ENCODE measurements at regions not wholly inside any gene's neighbourhood (a gene's known extent, or its start where the extent isn't known, plus 50 kb on each side); places are given as distances from the start of the nearest gene placed in this dataset.

GRCh38 chr2:128375454-128375853 is 56.8 kb upstream of the HS6ST1 start:
- H3K4me3 Mint-ChIP-seq, result no peak overlapping the region
- no peak for TF ChIP-seq CTCF (IDR thresholded peaks at IDR 0.05; ENCODE audit: unreplicated experiment in 3 of 3)
- H3K27me3 Mint-ChIP-seq (ENCODE audit: low read depth), result peaks cover 31% of the 10 kb centered on the region
- H3K27ac Mint-ChIP-seq, result peak overlapping the region in 1 of 3 experiments; percentile 59
- peaks cover 52% of the 10 kb centered on the region for H3K4me1 Mint-ChIP-seq
- no peaks in the 10 kb centered on the region for H3K36me3 Mint-ChIP-seq (ENCODE audit: low read depth)
- no peaks in the 10 kb centered on the region for H3K9me3 Mint-ChIP-seq

- Mint-ChIP-seq H3K4me3 (no peak overlapping the region), H3K27me3 (ENCODE audit: low read depth) (peaks cover 31% of the 10 kb centered on the region), H3K36me3 (ENCODE audit: low read depth) (no peaks in the 10 kb centered on the region), H3K4me1 (peaks cover 59% of the 10 kb centered on the region), H3K27ac (peak overlapping the region in 1 of 3 experiments; percentile 59), H3K9me3 (no peaks in the 10 kb centered on the region)
- no peak for TF ChIP-seq CTCF (IDR thresholded peaks at IDR 0.05; ENCODE audit: unreplicated experiment in 3 of 3)
Observed at GRCh38 chr2:128376241-128377041, 57.8 kb upstream of the HS6ST1 start.

GRCh38 chr2:128377071-128377910 is 58.6 kb upstream of the HS6ST1 start:
- H3K27ac Mint-ChIP-seq, result peak overlapping the region in 2 of 3 experiments; percentile 95 to 97
- H3K4me3 Mint-ChIP-seq, result no peak overlapping the region
- H3K4me1 Mint-ChIP-seq, result peaks cover 61% of the 10 kb centered on the region
- no peaks in the 10 kb centered on the region for H3K36me3 Mint-ChIP-seq (ENCODE audit: low read depth)
- H3K9me3 Mint-ChIP-seq, result no peaks in the 10 kb centered on the region
- TF ChIP-seq CTCF (IDR thresholded peaks at IDR 0.05; ENCODE audit: unreplicated experiment in 3 of 3), result no peak
- peaks cover 22% of the 10 kb centered on the region for H3K27me3 Mint-ChIP-seq (ENCODE audit: low read depth)

- Mint-ChIP-seq H3K36me3 (ENCODE audit: low read depth) (no peaks in the 10 kb centered on the region), H3K4me3 (no peak overlapping the region), H3K9me3 (no peaks in the 10 kb centered on the region), H3K4me1 (peaks cover 58% of the 10 kb centered on the region), H3K27ac (peak overlapping the region; percentile 92 to 97 (median 95)), H3K27me3 (ENCODE audit: low read depth) (peaks cover 13% of the 10 kb centered on the region)
- no peak for TF ChIP-seq CTCF (IDR thresholded peaks at IDR 0.05; ENCODE audit: unreplicated experiment in 3 of 3)
Observed at GRCh38 chr2:128378231-128379020, 59.8 kb upstream of the HS6ST1 start.

- H3K4me1 Mint-ChIP-seq, result peaks cover 49% of the 10 kb centered on the region
- TF ChIP-seq CTCF (IDR thresholded peaks at IDR 0.05; ENCODE audit: unreplicated experiment in 3 of 3), result no peak
- peak overlapping the region; percentile 92 to 97 (median 95) for H3K27ac Mint-ChIP-seq
- H3K9me3 Mint-ChIP-seq, result no peaks in the 10 kb centered on the region
- peaks cover 10% of the 10 kb centered on the region for H3K27me3 Mint-ChIP-seq (ENCODE audit: low read depth)
- H3K36me3 Mint-ChIP-seq (ENCODE audit: low read depth), result no peaks in the 10 kb centered on the region
- H3K4me3 Mint-ChIP-seq, result peak overlapping the region; percentile 21 to 49 (median 31)
Observed at GRCh38 chr2:128379021-128380015, 60.6 kb upstream of the HS6ST1 start.

Measured in nephron (organoid).